GM18867 (cell line): ENCODE measurements at regions not wholly inside any gene's neighbourhood (a gene's known extent, or its start where the extent isn't known, plus 50 kb on each side); places are given as distances from the start of the nearest gene placed in this dataset.

ENCODE experiments used
- ATAC-seq: cut with Tn5 transposase; IDR thresholded peaks from one replicate; pipeline ENCODE4 v1.9.1; 2021; ENCODE audit warnings: mild to moderate bottlenecking, moderate library complexity; ENCODE audit not compliant: unreplicated experiment

GRCh38 chr22:49325531-49326395 lies 501.9 kb downstream of the BRD1 start:
- ATAC-seq = no peak

- ATAC-seq = no peak
Observed at GRCh38 chr22:49324527-49325491, 502.9 kb downstream of the BRD1 start.

- ATAC-seq = no peak
Observed at GRCh38 chr22:49323751-49324415, 503.8 kb downstream of the BRD1 start.

GRCh38 chr22:49322861-49323622 lies 504.6 kb downstream of the BRD1 start:
- ATAC-seq = no peak

GRCh38 chr22:49322231-49322630 lies 505.4 kb downstream of the BRD1 start:
- ATAC-seq = no peak

- no peak for ATAC-seq
Observed at GRCh38 chr22:49321477-49322055, 506.1 kb downstream of the BRD1 start.

- no peak for ATAC-seq
Observed at GRCh38 chr22:49320714-49321476, 506.8 kb downstream of the BRD1 start.

- no peak for ATAC-seq
Observed at GRCh38 chr22:49317369-49317768, 510.3 kb downstream of the BRD1 start.

GRCh38 chr22:49312601-49313000 lies 515.1 kb downstream of the BRD1 start:
- ATAC-seq = no peak

GRCh38 chr22:49310354-49310753 lies 517.3 kb downstream of the BRD1 start:
- ATAC-seq = no peak

- no peak for ATAC-seq
Observed at GRCh38 chr22:49308300-49308699, 519.4 kb downstream of the BRD1 start.

- ATAC-seq = no peak
Observed at GRCh38 chr22:49307870-49308269, 519.8 kb downstream of the BRD1 start.

GRCh38 chr22:49307481-49307830 lies 520.2 kb downstream of the BRD1 start:
- no peak for ATAC-seq

- no peak for ATAC-seq
Observed at GRCh38 chr22:49306632-49307480, 520.8 kb downstream of the BRD1 start.

GRCh38 chr22:49305966-49306631 lies 521.6 kb downstream of the BRD1 start:
- ATAC-seq = no peak

- no peak for ATAC-seq
Observed at GRCh38 chr22:49305214-49305965, 522.3 kb downstream of the BRD1 start.

- ATAC-seq = no peak
Observed at GRCh38 chr22:49303781-49304461, 523.8 kb downstream of the BRD1 start.
